HG03378 (cell line): ENCODE measurements at regions not wholly inside any gene's neighbourhood (a gene's known extent, or its start where the extent isn't known, plus 50 kb on each side); places are given as distances from the start of the nearest gene placed in this dataset.

Experiments used
- ATAC-seq: cut with Tn5 transposase; IDR thresholded peaks from one replicate; pipeline ENCODE4 v1.9.1; 2021; ENCODE audit warnings: mild to moderate bottlenecking, moderate library complexity; ENCODE audit not compliant: unreplicated experiment

DNA sequence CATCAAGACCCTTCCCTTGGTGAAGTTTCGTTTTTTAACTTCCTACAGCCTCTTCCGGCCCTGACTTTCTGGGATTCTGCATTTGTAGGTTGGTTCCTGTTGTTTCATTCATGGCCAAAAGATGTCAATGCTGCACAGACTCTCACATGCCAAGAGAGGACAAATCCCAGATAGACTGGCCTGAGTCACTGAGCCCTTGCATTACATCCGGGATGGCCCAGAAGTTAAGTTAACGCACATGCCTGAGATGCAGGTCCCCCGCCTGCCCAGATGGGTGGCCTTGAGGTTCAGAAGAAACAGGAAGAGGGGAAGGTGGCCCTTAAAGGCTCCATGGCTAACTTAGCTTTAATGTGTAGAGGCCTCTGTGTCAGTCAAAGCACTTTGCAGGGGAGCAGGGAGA lies 51.6 kb upstream of the SRGAP3 start:
- ATAC-seq, result no peak

- ATAC-seq, result no peak
These were observed 52.4 kb upstream of the SRGAP3 start for GRCh38 chr3:9301798-9302197.

DNA sequence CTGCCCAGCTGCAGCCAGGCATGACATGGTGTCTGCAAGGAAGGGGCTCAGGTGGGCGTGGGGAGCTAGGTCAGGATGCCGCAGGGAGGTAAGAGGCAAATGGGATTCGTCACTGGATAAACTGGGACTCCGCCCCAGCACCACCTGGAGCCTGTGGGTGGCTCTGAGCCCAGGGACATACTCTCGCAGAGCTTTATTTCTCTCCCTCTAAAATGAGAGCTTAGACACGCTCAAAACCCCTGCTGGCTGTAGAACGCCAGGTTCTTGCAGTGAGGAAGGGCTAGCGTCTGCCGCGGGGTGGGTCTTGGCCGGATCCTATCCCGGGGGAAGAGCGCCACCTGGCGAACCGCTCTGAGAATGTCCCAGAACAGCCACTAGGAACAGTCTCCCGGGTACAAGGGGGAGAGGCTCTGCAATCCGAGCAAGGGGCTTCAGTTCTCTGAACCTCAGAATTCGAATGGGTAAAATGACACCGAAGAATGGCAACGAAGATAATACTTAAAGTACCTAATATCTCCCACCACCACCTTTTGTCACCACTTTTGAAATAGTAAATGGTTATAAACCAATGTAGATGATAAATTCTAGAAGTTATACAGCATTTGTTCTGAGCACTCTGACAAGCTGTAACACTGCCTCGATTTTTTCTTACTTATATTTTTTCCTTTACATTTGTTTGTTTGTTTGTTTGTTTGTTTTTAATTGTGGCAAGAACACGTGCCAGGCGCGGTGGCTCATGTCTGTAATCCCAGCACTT lies 53.2 kb upstream of the SRGAP3 start:
- peak; percentile 87 for ATAC-seq

- no peak for ATAC-seq
These were observed 54.4 kb upstream of the THUMPD3 start for GRCh38 chr3:9308298-9308990.

DNA sequence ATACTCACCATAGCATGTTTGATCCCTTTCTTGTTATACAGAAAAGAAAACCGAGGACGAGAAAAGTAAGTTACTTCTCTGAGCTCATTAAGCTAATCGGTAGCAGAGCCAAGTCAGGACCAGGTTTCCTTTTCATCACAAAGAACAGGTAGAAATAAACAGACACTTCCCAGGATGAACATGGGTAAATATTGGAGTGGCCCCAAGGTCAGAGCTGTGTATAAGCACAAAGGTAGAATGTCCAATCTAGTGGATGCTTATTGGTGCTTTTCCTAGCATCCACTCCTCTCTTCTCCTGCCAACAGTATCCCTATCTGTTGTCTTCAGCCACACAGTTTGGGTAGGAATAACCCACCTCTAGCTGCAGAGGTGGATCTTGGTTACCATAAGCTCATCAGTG lies 52.8 kb upstream of the THUMPD3 start:
- no peak for ATAC-seq

DNA sequence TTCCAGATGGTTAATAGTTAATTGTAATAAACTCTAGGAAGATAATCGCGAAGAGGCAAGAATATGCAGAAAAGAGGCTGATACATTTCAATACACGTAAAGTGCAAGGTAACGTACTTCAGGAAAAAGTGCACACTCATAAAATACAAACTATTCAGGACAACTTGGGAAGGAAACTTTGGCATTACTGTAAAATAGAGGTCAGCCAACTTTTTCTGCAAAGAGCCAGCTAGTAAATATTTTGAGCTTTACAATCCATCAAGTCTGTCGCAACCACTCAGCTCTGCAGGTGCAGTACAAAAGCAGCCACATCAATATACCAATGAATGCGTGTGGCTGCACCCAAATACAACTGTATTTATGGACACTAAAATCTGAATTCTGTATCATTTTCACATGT lies 51.6 kb upstream of the THUMPD3 start:
- ATAC-seq, result no peak
